HG03439 (cell line): ENCODE measurements at regions not wholly inside any gene's neighbourhood (a gene's known extent, or its start where the extent isn't known, plus 50 kb on each side); places are given as distances from the start of the nearest gene placed in this dataset.
A peak's percentile ranks its signal among the peaks of the same experiment; 100 is the strongest.
"Not testable (repeated sequence)": the region's sequence is repeated elsewhere in the genome, so short reads cannot be mapped to it uniquely, and the experiment has no call there.

Source experiments
- ATAC-seq: cut with Tn5 transposase; IDR thresholded peaks from one replicate; pipeline ENCODE4 v1.9.1; 2021; ENCODE audit warnings: mild to moderate bottlenecking, moderate library complexity; ENCODE audit not compliant: unreplicated experiment

- ATAC-seq: peak; percentile 92
Observed at GRCh38 chr1:206256935-206257334, 53.6 kb downstream of the SRGAP2 start.

DNA sequence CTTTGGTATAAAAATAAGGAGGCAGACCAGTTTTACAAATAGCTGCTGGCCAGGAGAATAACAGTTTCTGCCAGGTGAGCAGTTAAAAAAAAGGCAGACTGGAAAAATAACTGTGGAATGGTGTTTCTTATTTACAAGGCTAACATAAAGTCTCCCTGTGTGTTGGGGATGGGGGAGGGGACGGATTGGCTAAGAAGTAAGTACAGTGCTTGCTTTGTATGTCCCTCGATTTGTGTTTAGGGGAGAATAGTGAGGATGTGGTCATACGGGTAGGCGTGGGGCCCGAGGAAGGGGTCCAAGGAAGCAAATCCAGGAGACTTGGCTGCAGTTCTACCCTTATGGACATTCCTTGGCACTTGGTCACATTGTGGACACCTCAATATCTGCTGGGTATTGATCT, 58.1 kb downstream of the SRGAP2 start:
- ATAC-seq: not testable (repeated sequence)

GRCh38 chr1:206262424-206262823, 59.1 kb downstream of the SRGAP2 start:
- ATAC-seq: not testable (repeated sequence)

DNA sequence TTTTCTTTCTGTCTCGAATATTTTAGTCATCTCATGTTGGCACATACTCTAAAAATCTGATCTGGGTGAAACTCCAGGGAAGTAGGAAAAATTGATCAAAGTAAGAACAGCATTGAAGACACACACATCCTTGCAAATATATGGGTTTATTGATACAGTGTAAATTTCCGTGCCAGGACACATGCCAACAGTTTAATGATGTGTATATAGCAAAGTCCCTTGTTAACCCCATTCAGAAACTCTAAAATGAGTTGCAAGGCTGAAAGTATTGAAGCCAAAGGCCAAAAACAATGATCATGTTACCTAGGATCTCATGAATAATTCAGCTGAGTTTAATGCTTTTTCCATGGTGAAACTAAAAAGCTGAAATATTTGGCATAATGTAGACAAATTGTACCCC, 61.6 kb downstream of the SRGAP2 start:
- ATAC-seq: not testable (repeated sequence)

GRCh38 chr1:206271153-206271552, 67.8 kb downstream of the SRGAP2 start:
- ATAC-seq: not testable (repeated sequence)

GRCh38 chr1:206273104-206273503, 69.8 kb downstream of the SRGAP2 start:
- not testable (repeated sequence) for ATAC-seq

- not testable (repeated sequence) for ATAC-seq
Observed at GRCh38 chr1:206276143-206276542, 72.8 kb downstream of the SRGAP2 start.

DNA sequence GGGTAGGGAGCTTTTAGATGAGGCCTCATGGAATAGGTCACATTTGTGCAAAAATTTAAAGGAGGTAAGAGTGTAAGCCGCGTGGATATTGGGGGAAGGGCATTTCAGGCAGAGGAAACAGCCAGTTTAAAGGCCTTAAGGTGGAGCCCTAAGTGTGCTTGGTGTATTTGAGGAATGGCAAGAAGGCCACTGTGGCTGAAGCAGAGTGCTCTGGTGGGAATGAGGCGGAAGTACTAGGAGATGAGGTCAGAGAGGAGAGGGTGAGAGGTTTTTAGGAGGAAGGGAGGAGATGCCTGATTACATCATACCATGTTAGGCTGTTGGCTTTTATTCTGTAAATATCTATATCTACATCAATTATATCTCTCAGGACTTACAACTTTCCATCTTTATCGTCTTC, 75.3 kb downstream of the SRGAP2 start:
- ATAC-seq: not testable (repeated sequence)

DNA sequence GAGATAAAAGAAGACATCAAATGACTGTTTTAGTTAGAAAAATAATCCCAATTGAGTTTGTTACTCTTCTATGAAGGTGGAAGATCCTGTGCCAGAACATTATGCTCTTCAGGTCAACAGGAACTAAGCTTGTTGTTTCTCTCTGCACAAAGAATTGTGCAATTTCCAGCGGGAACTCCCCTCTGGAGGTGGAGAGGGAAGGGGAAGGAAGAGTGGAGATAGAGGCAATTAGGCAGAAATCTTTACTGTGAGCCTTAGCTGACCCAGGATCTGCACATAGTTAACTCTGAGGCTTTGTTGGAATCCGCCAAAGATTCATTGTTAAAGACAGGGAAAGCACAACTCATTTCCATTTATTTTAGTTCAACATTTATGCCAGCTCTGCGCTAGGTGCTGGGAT, 77.3 kb downstream of the SRGAP2 start:
- not testable (repeated sequence) for ATAC-seq

DNA sequence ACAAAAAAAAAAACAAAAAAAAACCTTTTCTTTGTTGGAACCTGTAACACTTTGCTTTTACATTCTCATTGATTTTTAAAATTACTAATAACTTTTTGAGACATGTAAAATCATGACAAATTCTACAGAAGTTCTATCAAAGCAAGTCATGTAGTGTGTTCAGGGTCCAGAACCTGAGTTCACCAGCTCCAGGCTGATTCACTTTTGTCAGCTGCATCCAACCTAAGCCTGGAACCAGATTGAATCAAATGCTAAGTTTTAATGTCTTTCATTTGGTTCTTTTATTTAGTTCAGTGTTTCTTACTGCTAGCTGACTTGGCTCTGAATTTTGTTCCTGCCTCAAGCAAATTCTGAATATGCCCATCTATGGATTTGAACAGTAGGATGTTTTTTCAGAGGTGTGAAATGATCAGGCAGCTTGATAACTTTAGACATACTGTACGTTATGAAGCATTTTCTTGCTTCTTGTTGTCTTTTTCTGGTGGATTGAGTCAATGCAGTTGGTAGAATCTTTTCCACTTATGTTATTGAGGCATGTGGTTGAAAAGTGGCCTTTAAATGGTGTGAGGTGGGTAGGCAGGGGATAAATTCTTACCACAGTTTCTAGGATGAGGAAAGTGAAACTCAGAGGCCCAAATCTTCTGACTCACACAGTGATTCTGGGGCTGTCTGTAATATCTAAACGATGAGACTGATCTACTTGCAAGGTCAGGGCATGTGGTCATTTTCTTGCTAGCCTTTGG, 78.7 kb downstream of the SRGAP2 start:
- ATAC-seq: not testable (repeated sequence)

GRCh38 chr1:206285024-206285960, 82.0 kb downstream of the SRGAP2 start:
- not testable (repeated sequence) for ATAC-seq

DNA sequence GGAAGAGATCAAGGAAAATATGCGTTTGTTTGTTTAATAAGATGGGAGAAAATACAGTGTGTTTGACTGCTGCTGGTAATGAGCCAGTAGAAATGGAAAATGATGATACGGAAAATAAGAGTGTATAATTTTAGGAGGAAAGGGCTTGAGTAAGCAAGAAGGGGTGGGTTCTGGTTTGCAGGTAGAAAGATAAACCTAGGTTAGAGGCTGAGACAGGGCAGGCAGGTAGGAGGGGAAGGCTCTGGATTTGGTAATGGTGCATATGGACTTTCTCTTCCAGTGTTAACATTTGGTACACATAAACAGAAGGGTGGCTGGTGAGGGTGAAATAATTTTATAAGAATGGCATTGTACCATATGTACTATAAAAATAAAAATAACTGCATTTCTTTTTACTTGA, 84.4 kb downstream of the SRGAP2 start:
- not testable (repeated sequence) for ATAC-seq

GRCh38 chr1:206288453-206288852, 85.1 kb downstream of the SRGAP2 start:
- ATAC-seq: not testable (repeated sequence)

- ATAC-seq: not testable (repeated sequence)
Observed at GRCh38 chr1:206297145-206298031, 94.0 kb downstream of the SRGAP2 start.

GRCh38 chr1:206298032-206298392, 94.7 kb downstream of the SRGAP2 start:
- not testable (repeated sequence) for ATAC-seq

GRCh38 chr1:206299181-206299791, 95.9 kb downstream of the SRGAP2 start:
- not testable (repeated sequence) for ATAC-seq

- ATAC-seq: not testable (repeated sequence)
Observed at GRCh38 chr1:206299942-206300341, 96.6 kb downstream of the SRGAP2 start.

DNA sequence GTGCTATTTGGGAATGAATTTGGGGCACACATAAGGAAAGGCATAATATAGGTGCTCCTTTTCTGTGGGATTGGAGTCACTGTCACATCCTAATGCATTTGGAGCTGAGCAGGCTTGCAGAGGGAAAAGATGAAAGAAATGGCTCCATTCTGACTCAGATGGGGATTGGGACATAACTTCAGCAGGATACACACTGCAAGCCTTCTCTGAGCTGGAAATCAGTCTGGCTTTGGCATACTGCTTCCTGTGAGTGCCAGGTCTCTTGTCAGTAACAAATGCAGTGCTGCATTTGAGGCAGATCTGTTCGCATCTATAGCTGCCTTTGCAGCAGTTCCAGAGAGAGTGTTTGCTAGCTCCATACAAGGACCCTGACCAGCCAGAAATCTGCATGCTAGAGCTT, 98.7 kb downstream of the SRGAP2 start:
- not testable (repeated sequence) for ATAC-seq

- not testable (repeated sequence) for ATAC-seq
Observed at GRCh38 chr1:206307442-206307841, 104.1 kb downstream of the SRGAP2 start.

- ATAC-seq: not testable (repeated sequence)
Observed at GRCh38 chr1:206310948-206311347, 107.6 kb downstream of the SRGAP2 start.
